ENCODE measurements at regions not wholly inside any gene's neighbourhood (a gene's known extent, or its start where the extent isn't known, plus 50 kb on each side); places are given as distances from the start of the nearest gene placed in this dataset.

- H3K27me3 ChIP-seq (ENCODE audit: control insufficient read depth, insufficient read depth, low read length) = no peaks in the 10 kb centered on the region
- TF ChIP-seq, protein P1, sequence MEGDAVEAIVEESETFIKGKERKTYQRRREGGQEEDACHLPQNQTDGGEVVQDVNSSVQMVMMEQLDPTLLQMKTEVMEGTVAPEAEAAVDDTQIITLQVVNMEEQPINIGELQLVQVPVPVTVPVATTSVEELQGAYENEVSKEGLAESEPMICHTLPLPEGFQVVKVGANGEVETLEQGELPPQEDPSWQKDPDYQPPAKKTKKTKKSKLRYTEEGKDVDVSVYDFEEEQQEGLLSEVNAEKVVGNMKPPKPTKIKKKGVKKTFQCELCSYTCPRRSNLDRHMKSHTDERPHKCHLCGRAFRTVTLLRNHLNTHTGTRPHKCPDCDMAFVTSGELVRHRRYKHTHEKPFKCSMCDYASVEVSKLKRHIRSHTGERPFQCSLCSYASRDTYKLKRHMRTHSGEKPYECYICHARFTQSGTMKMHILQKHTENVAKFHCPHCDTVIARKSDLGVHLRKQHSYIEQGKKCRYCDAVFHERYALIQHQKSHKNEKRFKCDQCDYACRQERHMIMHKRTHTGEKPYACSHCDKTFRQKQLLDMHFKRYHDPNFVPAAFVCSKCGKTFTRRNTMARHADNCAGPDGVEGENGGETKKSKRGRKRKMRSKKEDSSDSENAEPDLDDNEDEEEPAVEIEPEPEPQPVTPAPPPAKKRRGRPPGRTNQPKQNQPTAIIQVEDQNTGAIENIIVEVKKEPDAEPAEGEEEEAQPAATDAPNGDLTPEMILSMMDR (IDR thresholded peaks at IDR 0.05; ENCODE audit: insufficient read depth, low read length, severe bottlenecking) = no peak
- H3K36me3 ChIP-seq (ENCODE audit: control insufficient read depth, insufficient read depth, low read length) = no peaks in the 10 kb centered on the region
- H3K4me3 ChIP-seq (ENCODE audit: low read depth, low read length) = no peak overlapping the region
- DNase-seq (ENCODE audit: low read depth) (no peak), FAIRE-seq (no peak)
Measured at GRCh38 chr14:79997509-79998208, 213.6 kb downstream of the DIO2 start.

DNA sequence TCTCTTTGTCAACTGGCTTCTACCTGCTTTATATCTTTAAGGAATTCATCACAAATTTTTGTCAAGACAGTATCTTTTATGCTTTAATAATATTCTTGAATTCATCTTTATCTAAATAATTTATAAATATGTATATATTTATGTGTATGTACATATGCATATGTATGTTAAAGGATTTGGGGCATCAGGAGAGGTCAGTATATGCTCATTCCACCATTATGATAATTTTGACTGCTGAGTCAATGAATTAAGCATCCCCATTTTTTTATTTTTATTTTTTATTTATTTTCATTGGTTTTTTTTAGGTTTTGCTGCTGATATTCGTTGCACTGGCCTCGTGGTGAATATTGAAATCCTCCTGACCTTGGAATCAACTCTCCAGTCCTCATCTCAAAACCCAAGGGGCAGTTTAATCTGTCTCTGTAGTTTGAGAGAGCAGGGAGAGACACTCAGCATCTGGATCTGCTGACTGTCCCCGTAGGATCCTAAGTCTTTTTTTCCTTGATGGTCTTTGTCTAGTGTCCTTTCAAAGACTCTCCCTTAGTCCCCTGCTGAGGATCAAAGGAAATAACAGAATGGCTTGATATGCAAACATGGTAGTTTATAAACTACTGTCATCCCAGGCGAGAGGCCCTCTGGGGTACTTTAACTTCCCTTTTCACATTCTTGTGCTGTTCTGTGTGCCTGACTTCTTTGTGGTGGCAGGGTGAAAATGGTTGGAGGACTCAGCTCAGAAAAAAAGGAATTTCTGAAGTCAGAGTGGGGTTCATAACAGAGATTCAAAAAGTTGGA is 218.7 kb downstream of the DIO2 start:
- FAIRE-seq (no peak), DNase-seq (ENCODE audit: low read depth) (no peak)
- TF ChIP-seq, protein P1 (IDR thresholded peaks at IDR 0.05; ENCODE audit: insufficient read depth, low read length, severe bottlenecking) = no peak
- H3K27me3 ChIP-seq (ENCODE audit: control insufficient read depth, insufficient read depth, low read length) = no peaks in the 10 kb centered on the region
- no peak overlapping the region for H3K4me3 ChIP-seq (ENCODE audit: low read depth, low read length)
- H3K36me3 ChIP-seq (ENCODE audit: control insufficient read depth, insufficient read depth, low read length) = no peaks in the 10 kb centered on the region

- no peak for FAIRE-seq
- Histone ChIP-seq H3K4me3 (ENCODE audit: low read depth, low read length) (no peak overlapping the region), H3K36me3 (ENCODE audit: control insufficient read depth, insufficient read depth, low read length) (no peaks in the 10 kb centered on the region), H3K27me3 (ENCODE audit: control insufficient read depth, insufficient read depth, low read length) (no peaks in the 10 kb centered on the region)
- TF ChIP-seq, protein P1 (IDR thresholded peaks at IDR 0.05; ENCODE audit: insufficient read depth, low read length, severe bottlenecking) = no peak
- no peak for DNase-seq (ENCODE audit: low read depth)
Measured at GRCh38 chr14:79991866-79992265, 219.4 kb downstream of the DIO2 start.

DNA sequence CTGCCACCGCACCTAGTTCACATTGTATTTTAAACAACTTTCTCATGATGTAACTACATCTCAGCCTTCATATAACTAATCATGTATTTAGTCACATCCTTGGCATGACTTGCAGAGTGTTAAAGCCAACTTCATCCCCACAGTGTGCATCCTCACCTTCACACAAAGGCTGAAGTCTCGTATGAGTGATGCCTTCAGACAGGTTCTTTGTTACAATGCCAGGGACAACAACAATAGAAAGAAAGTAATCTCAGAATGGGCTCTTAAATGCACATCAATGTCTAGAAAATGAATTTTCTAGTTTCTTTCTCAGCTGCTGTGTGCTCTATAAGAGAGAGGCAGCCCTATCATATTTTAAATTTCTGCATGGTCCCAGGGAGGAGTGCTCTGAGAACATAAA is 221.3 kb downstream of the DIO2 start:
- peak; percentile 7 for DNase-seq (ENCODE audit: low read depth)
- H3K4me3 ChIP-seq (ENCODE audit: low read depth, low read length) = no peak overlapping the region
- TF ChIP-seq, protein P1 (IDR thresholded peaks at IDR 0.05; ENCODE audit: insufficient read depth, low read length, severe bottlenecking) = no peak
- no peaks in the 10 kb centered on the region for H3K36me3 ChIP-seq (ENCODE audit: control insufficient read depth, insufficient read depth, low read length)
- H3K27me3 ChIP-seq (ENCODE audit: control insufficient read depth, insufficient read depth, low read length) = no peaks in the 10 kb centered on the region
- FAIRE-seq = no peak

- DNase-seq (ENCODE audit: low read depth) (no peak), FAIRE-seq (no peak)
- no peaks in the 10 kb centered on the region for H3K36me3 ChIP-seq (ENCODE audit: control insufficient read depth, insufficient read depth, low read length)
- H3K27me3 ChIP-seq (ENCODE audit: control insufficient read depth, insufficient read depth, low read length) = no peaks in the 10 kb centered on the region
- TF ChIP-seq, protein P1 (IDR thresholded peaks at IDR 0.05; ENCODE audit: insufficient read depth, low read length, severe bottlenecking) = no peak
- H3K4me3 ChIP-seq (ENCODE audit: low read depth, low read length) = no peak overlapping the region
Measured at GRCh38 chr14:79986251-79986650, 225.1 kb downstream of the DIO2 start.

Measured in bronchial epithelial cell (primary cell).